ENCODE measurements at regions not wholly inside any gene's neighbourhood (a gene's known extent, or its start where the extent isn't known, plus 50 kb on each side); places are given as distances from the start of the nearest gene placed in this dataset.
A peak's percentile ranks its signal among the peaks of the same experiment; 100 is the strongest.

DNA sequence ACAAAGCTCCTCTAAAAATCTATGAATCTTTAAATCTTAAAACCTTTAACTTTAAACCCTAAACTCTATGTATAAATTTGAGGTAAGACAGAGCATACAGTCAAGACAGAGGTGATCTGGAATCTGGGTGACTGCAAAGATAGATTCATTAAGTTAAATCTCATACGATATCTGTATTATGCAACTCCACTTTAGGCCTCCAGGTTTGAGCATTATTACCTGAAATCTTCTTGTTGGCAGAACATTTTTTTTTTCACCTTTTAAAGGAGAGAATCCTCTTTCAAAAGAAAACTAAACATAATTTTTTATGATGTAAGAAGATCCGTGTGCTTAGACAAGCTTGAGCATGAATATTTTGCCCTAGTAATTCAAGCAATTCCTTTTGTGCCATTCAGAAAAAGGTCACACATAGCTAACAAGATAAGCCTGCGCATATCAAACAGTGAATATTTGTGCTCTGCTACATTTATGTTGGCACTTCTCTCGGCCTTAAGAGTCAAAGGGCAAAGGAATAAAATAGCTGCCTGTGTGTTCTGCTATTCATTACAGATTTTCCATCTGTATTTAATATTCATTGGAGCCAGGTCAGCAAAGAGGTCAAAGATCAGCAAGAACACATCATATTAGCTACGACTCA lies 163.3 kb downstream of the TMTC3 start (continued):
- TF ChIP-seq RCOR1 (IDR thresholded peaks at IDR 0.05; ENCODE audit: insufficient replicate concordance, low read length): no peak
- TF ChIP-seq MAFK (IDR thresholded peaks at IDR 0.05; ENCODE audit: low read depth, low read length): no peak
- TF ChIP-seq CHD1 (IDR thresholded peaks at IDR 0.05; ENCODE audit: low read depth, low read length): no peak

GRCh38 chr12:88306471-88307069 lies 164.5 kb downstream of the TMTC3 start:
- dilution Hi-C loops (cut with HindIII; ENCODE audit: low sequenced_read_pairs, unreplicated experiment) (no loop called here), in situ Hi-C loops (cut with MboI; ENCODE audit: low sequenced_read_pairs) (no loop called here), intact Hi-C loops (cut with micrococcal nuclease) (no loop called here)
- peaks cover 7% of the 10 kb centered on the region; the same call in 1 of the 2 replicates for H3K4me1 ChIP-seq (ENCODE audit: control insufficient read depth, insufficient read depth, low read length)
- H3K9me1 ChIP-seq (ENCODE audit: insufficient read depth, low read length): peaks cover 6% of the 10 kb centered on the region
- no peak overlapping the region for H3K27ac ChIP-seq (ENCODE audit: insufficient read depth, low read length)
- no peak overlapping the region for H2AFZ ChIP-seq (replicated peaks; ENCODE audit: low read length, poor library complexity)
- H2AK9ac ChIP-seq (replicated peaks; ENCODE audit: low read depth, low read length, poor library complexity): no peak overlapping the region
- H3K56ac ChIP-seq (ENCODE audit: extremely low read depth, insufficient read depth, low read length): no peak overlapping the region; the same call in 1 of the 2 replicates
- no peak overlapping the region; the same call in 1 of the 2 replicates for H3K4me2 ChIP-seq (ENCODE audit: low read depth, low read length)
- H2BK15ac ChIP-seq (ENCODE audit: low read depth, low read length): peak overlapping the region; percentile 98
- peak overlapping the region; percentile 43; the same call in 1 of the 2 replicates for H3K23ac ChIP-seq (ENCODE audit: low read depth, low read length)
- DNase-seq (no peak), ATAC-seq (ENCODE audit: low read depth) (no peak)
- peak overlapping the region; percentile 87; the same call in 1 of the 2 replicates for H3K18ac ChIP-seq (ENCODE audit: low read depth, low read length)
- BruUV-seq (replicated peaks): no TSS peak
- H4K8ac ChIP-seq (ENCODE audit: low read depth in 2 of 2, low read length in 2 of 2): peak overlapping the region; percentile 70 to 91; a peak in 3 of 4 replicates
- peak overlapping the region; percentile 78; the same call in 1 of the 2 replicates for H2AK5ac ChIP-seq (ENCODE audit: low read depth, low read length)
- peak overlapping the region; percentile 77 for H3K14ac ChIP-seq (replicated peaks; ENCODE audit: low read depth, low read length)
- no peaks in the 10 kb centered on the region for H4K20me1 ChIP-seq (ENCODE audit: insufficient read depth, low read length)
- H3K4ac ChIP-seq (ENCODE audit: low read depth, low read length): peak overlapping the region; percentile 84; the same call in 1 of the 2 replicates
- peak overlapping the region; percentile 98 for H2BK120ac ChIP-seq (ENCODE audit: low read depth, low read length)
- no peak overlapping the region for H3K4me3 ChIP-seq (ENCODE audit: insufficient read depth, low read depth, low read length)
- no peaks in the 10 kb centered on the region for H3K36me3 ChIP-seq (ENCODE audit: control insufficient read depth, insufficient read depth, low read length)
- peak overlapping the region; percentile 84; the same call in 1 of the 2 replicates for H2BK20ac ChIP-seq (ENCODE audit: low read depth, low read length)
- H3K9me3 ChIP-seq (ENCODE audit: control insufficient read depth, insufficient read depth, low read length): no peaks in the 10 kb centered on the region
- POLR2A ChIA-PET (ENCODE audit: unreplicated experiment): no interaction called here
- peak overlapping the region; percentile 81 for H4K91ac ChIP-seq (ENCODE audit: insufficient read depth, low read depth, low read length)
- peak overlapping the region; percentile 56 for H2BK5ac ChIP-seq (ENCODE audit: low read depth, low read length, poor library complexity, severe bottlenecking)
- WGBS, 2 experiments (ENCODE audit: extremely low coverage in 2 of 2, insufficient read length in 1 of 2): 63% methylated on average over 1 of the region's 5 CpGs; no CpG with 5 or more reads in 1 of the 2 experiments
- H4K5ac ChIP-seq (ENCODE audit: low read depth, low read length): peak overlapping the region; percentile 59; the same call in 1 of the 2 replicates
- CTCF ChIA-PET: no interaction called here
- no peaks in the 10 kb centered on the region for H3K27me3 ChIP-seq (ENCODE audit: control insufficient read depth, insufficient read depth, low read length)
- H3K79me1 ChIP-seq (ENCODE audit: low read depth in 1 of 2, low read length in 2 of 2): peaks cover 0 to 6% of the 10 kb centered on the region in 2 experiments; a peak in 1 of 4 replicates
- H3K9ac ChIP-seq (ENCODE audit: low read depth, low read length): no peak overlapping the region
- TF ChIP-seq CEBPB (IDR thresholded peaks at IDR 0.05; ENCODE audit: low read depth, low read length) (no peak), FOS (IDR thresholded peaks at IDR 0.05; ENCODE audit: low read depth, low read length) (no peak), MAFK (IDR thresholded peaks at IDR 0.05; ENCODE audit: low read depth, low read length) (no peak), RAD21 (IDR thresholded peaks at IDR 0.05; ENCODE audit: low read length) (no peak), RCOR1 (IDR thresholded peaks at IDR 0.05; ENCODE audit: insufficient replicate concordance, low read length) (no peak), RFX5 (IDR thresholded peaks at IDR 0.05; ENCODE audit: low read depth, low read length) (no peak), MXI1 (IDR thresholded peaks at IDR 0.05; ENCODE audit: borderline replicate concordance, low read depth, low read length) (no peak), SMC3 (IDR thresholded peaks at IDR 0.05; ENCODE audit: low read depth, low read length) (no peak), MAZ (IDR thresholded peaks at IDR 0.05; ENCODE audit: borderline replicate concordance, low read depth, low read length) (no peak), POLR2A (IDR thresholded peaks at IDR 0.05; ENCODE audit: low read depth, low read length) (no peak), CTCF (conservative IDR thresholded peaks at IDR 0.05; ENCODE audit: low read depth, low read length) (no peak)
- TF ChIP-seq, protein P1, sequence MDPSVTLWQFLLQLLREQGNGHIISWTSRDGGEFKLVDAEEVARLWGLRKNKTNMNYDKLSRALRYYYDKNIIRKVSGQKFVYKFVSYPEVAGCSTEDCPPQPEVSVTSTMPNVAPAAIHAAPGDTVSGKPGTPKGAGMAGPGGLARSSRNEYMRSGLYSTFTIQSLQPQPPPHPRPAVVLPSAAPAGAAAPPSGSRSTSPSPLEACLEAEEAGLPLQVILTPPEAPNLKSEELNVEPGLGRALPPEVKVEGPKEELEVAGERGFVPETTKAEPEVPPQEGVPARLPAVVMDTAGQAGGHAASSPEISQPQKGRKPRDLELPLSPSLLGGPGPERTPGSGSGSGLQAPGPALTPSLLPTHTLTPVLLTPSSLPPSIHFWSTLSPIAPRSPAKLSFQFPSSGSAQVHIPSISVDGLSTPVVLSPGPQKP (IDR thresholded peaks at IDR 0.05; ENCODE audit: borderline replicate concordance, low read depth, low read length): no peak

All from IMR-90 (cell line).